Cardiac fibroblast (primary cell): ENCODE measurements at regions not wholly inside any gene's neighbourhood (a gene's known extent, or its start where the extent isn't known, plus 50 kb on each side); places are given as distances from the start of the nearest gene placed in this dataset.

ENCODE experiments used
- DNase-seq, 2 donors: peaks; one replicate each; pipeline versions ENCODE4 v3.0.0 to v3.0.0-alpha.2; 2010; ENCODE audit warnings: low read depth in 2 of 2
- H3K4me3 ChIP-seq, 2 donors: replicated peaks in 1 of 2; 1 replicate in 1 of 2; 2 replicates in 1 of 2; pipeline ENCODE4 v1.5.1; 2011; ENCODE audit warnings: low read depth in 2 of 2, low read length in 2 of 2, mild to moderate bottlenecking in 2 of 2, moderate library complexity in 1 of 2
- TF ChIP-seq, protein P1 (sequence below): IDR thresholded peaks from one replicate; pipeline ENCODE4 v1.5.1; 2011; ENCODE audit warnings: low read depth, mild to moderate bottlenecking, low read length, inconsistent platforms

DNA sequence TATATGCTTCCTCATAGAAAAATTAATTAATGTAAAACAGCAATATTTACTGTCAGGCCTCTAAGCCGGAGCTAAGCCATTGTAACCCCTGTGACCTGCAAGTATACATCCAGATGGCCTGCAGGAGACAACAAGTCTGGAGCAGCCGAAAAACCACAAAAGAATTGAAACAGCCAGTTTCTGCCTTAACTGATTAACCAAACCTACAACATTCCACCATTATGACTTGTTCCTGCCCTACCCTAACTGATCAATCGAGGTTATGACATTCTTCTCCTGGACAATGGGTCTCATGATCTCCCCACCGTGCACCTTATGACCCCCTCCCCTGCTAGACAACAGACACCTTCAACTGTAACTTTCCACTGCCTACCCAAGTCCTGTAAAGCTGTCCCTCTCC, 205.8 kb upstream of the DUSP10 start:
- H3K4me3 ChIP-seq: no peak overlapping the region
- TF ChIP-seq, protein P1, sequence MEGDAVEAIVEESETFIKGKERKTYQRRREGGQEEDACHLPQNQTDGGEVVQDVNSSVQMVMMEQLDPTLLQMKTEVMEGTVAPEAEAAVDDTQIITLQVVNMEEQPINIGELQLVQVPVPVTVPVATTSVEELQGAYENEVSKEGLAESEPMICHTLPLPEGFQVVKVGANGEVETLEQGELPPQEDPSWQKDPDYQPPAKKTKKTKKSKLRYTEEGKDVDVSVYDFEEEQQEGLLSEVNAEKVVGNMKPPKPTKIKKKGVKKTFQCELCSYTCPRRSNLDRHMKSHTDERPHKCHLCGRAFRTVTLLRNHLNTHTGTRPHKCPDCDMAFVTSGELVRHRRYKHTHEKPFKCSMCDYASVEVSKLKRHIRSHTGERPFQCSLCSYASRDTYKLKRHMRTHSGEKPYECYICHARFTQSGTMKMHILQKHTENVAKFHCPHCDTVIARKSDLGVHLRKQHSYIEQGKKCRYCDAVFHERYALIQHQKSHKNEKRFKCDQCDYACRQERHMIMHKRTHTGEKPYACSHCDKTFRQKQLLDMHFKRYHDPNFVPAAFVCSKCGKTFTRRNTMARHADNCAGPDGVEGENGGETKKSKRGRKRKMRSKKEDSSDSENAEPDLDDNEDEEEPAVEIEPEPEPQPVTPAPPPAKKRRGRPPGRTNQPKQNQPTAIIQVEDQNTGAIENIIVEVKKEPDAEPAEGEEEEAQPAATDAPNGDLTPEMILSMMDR: no peak
- DNase-seq: peak in 1 of 2 donors; percentile 1

DNA sequence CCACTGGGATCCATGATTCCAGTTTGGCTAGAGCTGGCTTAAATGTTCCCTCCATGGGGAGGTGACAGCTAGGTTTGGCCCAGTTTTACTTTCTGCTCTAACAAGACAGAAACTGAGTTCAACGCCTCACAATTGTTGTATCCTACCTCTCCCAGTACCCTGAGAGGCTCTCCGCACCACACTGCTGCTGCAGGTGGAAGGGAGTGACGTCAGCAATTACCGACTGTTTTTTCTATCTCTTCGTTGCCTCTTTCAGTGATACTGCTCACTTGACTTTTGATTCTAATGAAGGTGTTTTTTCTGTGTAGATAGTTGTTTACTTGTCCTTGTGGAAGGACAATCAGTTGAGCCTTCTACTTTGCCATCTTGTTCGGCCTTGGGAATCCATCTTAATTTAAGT, 204.9 kb upstream of the DUSP10 start:
- no peak overlapping the region for H3K4me3 ChIP-seq
- no peak for DNase-seq
- TF ChIP-seq, protein P1: no peak

- DNase-seq: no peak
- no peak overlapping the region for H3K4me3 ChIP-seq
- TF ChIP-seq, protein P1: no peak
Measured at GRCh38 chr1:221945669-221946068, 203.8 kb upstream of the DUSP10 start.

DNA sequence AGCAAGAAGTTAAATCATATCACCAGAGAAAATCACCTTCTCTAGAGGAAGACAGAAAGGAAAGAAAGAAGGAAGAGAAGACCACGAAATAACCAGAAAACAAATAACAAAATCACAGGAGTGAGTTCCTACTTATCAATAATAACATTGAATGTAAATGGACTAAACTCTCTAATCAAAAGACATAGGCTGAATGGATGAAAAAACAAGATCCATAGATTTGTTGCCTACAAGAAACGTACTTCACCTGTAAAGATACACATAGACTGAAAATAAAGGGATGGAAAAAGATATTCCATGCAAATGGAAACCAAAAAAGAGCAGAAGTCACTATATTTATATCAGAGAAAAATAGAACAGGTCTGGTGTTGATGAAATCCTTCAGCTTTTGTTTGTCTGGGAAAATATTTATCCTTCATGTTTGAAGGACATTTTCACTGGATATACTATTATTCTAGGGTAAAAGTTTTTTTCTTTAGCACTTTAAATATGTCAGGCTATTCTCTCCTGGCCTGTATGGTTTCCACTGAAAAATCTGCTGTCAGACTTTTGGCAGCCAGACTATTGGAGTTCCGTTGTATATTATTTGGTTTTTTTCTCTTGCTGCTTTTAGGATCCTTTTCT, 202.5 kb upstream of the DUSP10 start:
- no peak overlapping the region for H3K4me3 ChIP-seq
- TF ChIP-seq, protein P1: no peak
- no peak for DNase-seq

GRCh38 chr1:221940631-221941030, 198.7 kb upstream of the DUSP10 start:
- TF ChIP-seq, protein P1: no peak
- no peak for DNase-seq
- no peak overlapping the region for H3K4me3 ChIP-seq

GRCh38 chr1:221939607-221940006, 197.7 kb upstream of the DUSP10 start:
- no peak for DNase-seq
- H3K4me3 ChIP-seq: no peak overlapping the region
- TF ChIP-seq, protein P1: no peak
